HL-60 (cell line): ENCODE measurements at regions not wholly inside any gene's neighbourhood (a gene's known extent, or its start where the extent isn't known, plus 50 kb on each side); places are given as distances from the start of the nearest gene placed in this dataset.

Source experiments
- DNase-seq, 2 experiments: peaks; one replicate each; pipeline ENCODE4 v3.0.0-alpha.2; 2010 to 2020; ENCODE audit warnings: low read depth in 1 of 2, low spot score in 1 of 2
- H3K27ac ChIP-seq: fragments of 250-450 bp; sonication (Bioruptor Pico); replicated peaks from 2 replicates; pipeline ENCODE4 v1.5.1; 2020; ENCODE audit warnings: mild to moderate bottlenecking, moderate library complexity
- H3K27me3 ChIP-seq: fragments of 250-450 bp; sonication (Bioruptor Pico); 2 replicates; pipeline ENCODE4 v1.5.1; 2021; ENCODE audit warnings: mild to moderate bottlenecking, moderate library complexity; ENCODE audit not compliant: insufficient read depth, poor library complexity, severe bottlenecking
- H3K4me3 ChIP-seq: replicated peaks from 2 replicates; pipeline ENCODE4 v1.5.1; 2011; ENCODE audit warnings: mild to moderate bottlenecking, control low read depth, low read length; ENCODE audit not compliant: insufficient read depth
- GABPA ChIP-seq: IDR thresholded peaks from 2 replicates; pipeline ENCODE4 v1.6.1; 2012; ENCODE audit warnings: low read depth
- POLR2AphosphoS5 ChIP-seq: IDR thresholded peaks from 2 replicates; pipeline ENCODE4 v1.6.1; 2012; ENCODE audit warnings: low read depth
- REST ChIP-seq: IDR thresholded peaks from 2 replicates; pipeline ENCODE4 v1.6.1; 2012; ENCODE audit warnings: low read depth; ENCODE audit not compliant: insufficient replicate concordance
- SPI1 ChIP-seq: IDR thresholded peaks from 2 replicates; pipeline ENCODE4 v1.6.1; 2012; ENCODE audit warnings: low read depth, mild to moderate bottlenecking, borderline replicate concordance
- TF ChIP-seq, protein P1 (sequence below): IDR thresholded peaks from one replicate; pipeline ENCODE4 v1.5.1; 2011; ENCODE audit warnings: low read length, control low read depth, inconsistent platforms; ENCODE audit not compliant: insufficient read depth

DNA sequence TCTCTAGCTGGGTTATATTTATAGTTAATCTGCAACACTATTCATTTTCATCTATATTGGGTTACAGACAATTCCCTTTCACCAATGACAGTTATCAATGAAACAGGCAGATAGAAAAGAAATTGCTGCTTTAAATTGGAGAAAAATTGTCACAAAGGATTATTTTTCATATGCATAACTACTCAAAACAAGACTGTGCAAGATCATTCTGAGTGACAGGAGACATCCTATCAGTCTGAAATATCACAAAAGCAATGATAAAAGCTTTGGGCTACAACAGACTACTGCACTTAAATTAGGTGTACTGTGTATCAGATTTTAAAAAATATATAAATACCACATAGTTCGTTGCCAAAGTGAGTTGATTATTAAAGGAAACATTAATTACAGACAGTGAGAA, 722.6 kb downstream of the ARAP2 start:
- H3K27ac ChIP-seq: no peak overlapping the region
- TF ChIP-seq POLR2AphosphoS5 (no peak), GABPA (no peak), SPI1 (no peak), REST (no peak)
- TF ChIP-seq, protein P1, sequence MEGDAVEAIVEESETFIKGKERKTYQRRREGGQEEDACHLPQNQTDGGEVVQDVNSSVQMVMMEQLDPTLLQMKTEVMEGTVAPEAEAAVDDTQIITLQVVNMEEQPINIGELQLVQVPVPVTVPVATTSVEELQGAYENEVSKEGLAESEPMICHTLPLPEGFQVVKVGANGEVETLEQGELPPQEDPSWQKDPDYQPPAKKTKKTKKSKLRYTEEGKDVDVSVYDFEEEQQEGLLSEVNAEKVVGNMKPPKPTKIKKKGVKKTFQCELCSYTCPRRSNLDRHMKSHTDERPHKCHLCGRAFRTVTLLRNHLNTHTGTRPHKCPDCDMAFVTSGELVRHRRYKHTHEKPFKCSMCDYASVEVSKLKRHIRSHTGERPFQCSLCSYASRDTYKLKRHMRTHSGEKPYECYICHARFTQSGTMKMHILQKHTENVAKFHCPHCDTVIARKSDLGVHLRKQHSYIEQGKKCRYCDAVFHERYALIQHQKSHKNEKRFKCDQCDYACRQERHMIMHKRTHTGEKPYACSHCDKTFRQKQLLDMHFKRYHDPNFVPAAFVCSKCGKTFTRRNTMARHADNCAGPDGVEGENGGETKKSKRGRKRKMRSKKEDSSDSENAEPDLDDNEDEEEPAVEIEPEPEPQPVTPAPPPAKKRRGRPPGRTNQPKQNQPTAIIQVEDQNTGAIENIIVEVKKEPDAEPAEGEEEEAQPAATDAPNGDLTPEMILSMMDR: no peak
- DNase-seq: no peak

GRCh38 chr4:35525192-35525978, 718.9 kb downstream of the ARAP2 start:
- no peak overlapping the region for H3K27ac ChIP-seq
- no peak for DNase-seq
- no peak overlapping the region for H3K4me3 ChIP-seq
- H3K27me3 ChIP-seq: no peaks in the 10 kb centered on the region
- TF ChIP-seq SPI1 (no peak), GABPA (no peak)

More for the DNA sequence above, 722.6 kb downstream of the ARAP2 start:
- H3K4me3 ChIP-seq: no peak overlapping the region
- H3K27me3 ChIP-seq: no peaks in the 10 kb centered on the region

- H3K27me3 ChIP-seq: no peaks in the 10 kb centered on the region
- TF ChIP-seq GABPA (no peak), REST (no peak), SPI1 (no peak), POLR2AphosphoS5 (no peak)
- TF ChIP-seq, protein P1: no peak
- no peak overlapping the region for H3K4me3 ChIP-seq
- no peak for DNase-seq
- H3K27ac ChIP-seq: no peak overlapping the region
These were observed 717.9 kb downstream of the ARAP2 start for GRCh38 chr4:35526456-35526855.

DNA sequence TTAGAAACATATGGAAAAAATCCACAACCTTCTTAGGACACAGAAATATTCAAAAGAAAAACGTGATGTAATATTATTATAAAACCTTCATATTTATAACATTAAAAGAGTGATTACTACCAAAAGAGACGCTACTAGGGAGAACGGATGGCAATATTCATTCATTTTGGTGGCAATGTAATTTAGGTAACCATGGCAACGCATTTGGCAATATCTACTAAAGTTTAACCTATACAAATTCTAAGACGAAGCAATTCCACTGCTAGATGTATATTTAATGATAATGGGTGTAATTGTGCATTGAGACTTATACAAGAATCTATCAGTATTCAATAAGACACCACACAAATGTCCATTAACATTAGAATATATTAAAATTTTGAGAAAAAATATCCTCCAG, 709.4 kb downstream of the ARAP2 start:
- no peak for DNase-seq
- Histone ChIP-seq H3K27me3 (no peaks in the 10 kb centered on the region), H3K27ac (no peak overlapping the region), H3K4me3 (no peak overlapping the region)
- TF ChIP-seq SPI1 (no peak), POLR2AphosphoS5 (no peak), GABPA (no peak), REST (no peak)
- TF ChIP-seq, protein P1: no peak
